ENCODE measurements at regions not wholly inside any gene's neighbourhood (a gene's known extent, or its start where the extent isn't known, plus 50 kb on each side); places are given as distances from the start of the nearest gene placed in this dataset.

DNA sequence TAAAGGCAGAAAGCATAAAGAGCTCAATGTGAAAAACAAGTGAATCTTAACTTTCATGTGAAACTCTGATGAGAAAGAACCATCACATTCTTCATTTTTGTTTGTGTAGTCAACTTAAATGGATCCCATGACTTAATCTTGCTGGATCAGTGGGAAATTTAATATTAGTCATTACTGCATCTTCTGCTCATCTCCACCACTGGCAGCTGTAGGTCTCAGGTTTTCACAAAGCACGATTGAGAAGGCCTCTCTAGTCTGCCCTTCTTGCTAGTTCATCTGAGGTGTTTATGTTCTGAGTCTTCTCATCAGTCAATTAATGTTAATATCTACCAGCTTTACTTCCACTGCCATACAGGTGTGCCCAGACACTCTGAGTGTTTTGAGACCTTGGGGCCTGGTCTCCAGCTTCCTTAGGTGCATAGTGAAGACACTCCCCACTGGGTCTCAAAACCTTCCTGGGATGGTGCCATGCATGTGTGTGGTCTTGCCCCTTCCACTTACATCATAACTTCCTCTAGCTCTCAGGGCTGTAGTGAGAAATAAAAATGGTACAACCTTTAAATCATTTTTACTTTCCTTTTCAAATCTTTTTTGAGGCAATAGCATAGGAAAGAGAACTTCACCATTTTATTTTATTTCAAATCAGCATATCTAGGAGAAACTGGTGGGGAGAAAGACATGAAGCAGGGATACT is 421.6 kb upstream of the CBLB start:
- TF ChIP-seq TAF1 (IDR thresholded peaks at IDR 0.05; ENCODE audit: low read depth, low read length): no peak
- TF ChIP-seq POLR2A (IDR thresholded peaks at IDR 0.05; ENCODE audit: low read depth, low read length): no peak

Data from GM12891 (cell line).